ENCODE measurements at regions not wholly inside any gene's neighbourhood (a gene's known extent, or its start where the extent isn't known, plus 50 kb on each side); places are given as distances from the start of the nearest gene placed in this dataset.

DNA sequence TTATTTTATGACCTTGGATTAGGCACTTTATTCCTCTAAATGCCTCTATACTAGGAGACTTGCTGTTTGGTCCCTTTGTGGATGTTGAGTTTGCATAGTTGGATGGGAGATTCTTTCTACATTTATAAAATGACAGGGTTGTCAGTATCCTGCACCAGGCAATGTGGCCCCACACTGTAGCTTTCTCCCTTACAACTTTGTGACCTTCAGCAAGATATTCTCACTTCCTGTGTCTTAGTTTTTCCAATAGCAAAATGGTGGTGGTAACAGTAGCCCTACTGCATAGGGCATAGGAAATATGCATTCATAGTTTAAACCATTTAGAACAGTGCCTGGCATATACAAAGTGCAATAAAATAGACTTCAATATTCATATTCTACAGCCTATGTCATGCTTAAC is 128.3 kb downstream of the TXNL1 start:
- H3K36me3 Mint-ChIP-seq, result no peaks in the 10 kb centered on the region
- no peaks in the 10 kb centered on the region for H3K9me3 Mint-ChIP-seq
- ChIA-PET POLR2A (no interaction called here), CTCF (no interaction called here)
- H3K27me3 Mint-ChIP-seq, result peaks cover 4% of the 10 kb centered on the region
- H3K4me3 Mint-ChIP-seq, result no peak overlapping the region
- intact Hi-C loops (cut with micrococcal nuclease), result no loop called here
- no peak overlapping the region for H3K27ac Mint-ChIP-seq
- H3K4me1 Mint-ChIP-seq (ENCODE audit: low read depth), result no peaks in the 10 kb centered on the region
- DNase-seq, result no peak

- Mint-ChIP-seq H3K27me3 (peaks cover 4% of the 10 kb centered on the region), H3K4me1 (ENCODE audit: low read depth) (no peaks in the 10 kb centered on the region), H3K4me3 (no peak overlapping the region), H3K9me3 (no peaks in the 10 kb centered on the region), H3K36me3 (no peaks in the 10 kb centered on the region), H3K27ac (no peak overlapping the region)
- DNase-seq, result no peak
- ChIA-PET CTCF (no interaction called here), POLR2A (no interaction called here)
- intact Hi-C loops (cut with micrococcal nuclease), result no loop called here
These were observed 128.7 kb downstream of the TXNL1 start for GRCh38 chr18:56509656-56510055.

- no peaks in the 10 kb centered on the region for H3K9me3 Mint-ChIP-seq
- DNase-seq, result no peak
- no peak overlapping the region for H3K27ac Mint-ChIP-seq
- CTCF ChIA-PET, result no interaction called here
- intact Hi-C loops (cut with micrococcal nuclease), result no loop called here
- POLR2A ChIA-PET, result no interaction called here
- no peaks in the 10 kb centered on the region for H3K36me3 Mint-ChIP-seq
- H3K4me1 Mint-ChIP-seq (ENCODE audit: low read depth), result no peaks in the 10 kb centered on the region
- peaks cover 6% of the 10 kb centered on the region for H3K27me3 Mint-ChIP-seq
- H3K4me3 Mint-ChIP-seq, result no peak overlapping the region
These were observed 129.9 kb downstream of the TXNL1 start for GRCh38 chr18:56508370-56509036.

DNA sequence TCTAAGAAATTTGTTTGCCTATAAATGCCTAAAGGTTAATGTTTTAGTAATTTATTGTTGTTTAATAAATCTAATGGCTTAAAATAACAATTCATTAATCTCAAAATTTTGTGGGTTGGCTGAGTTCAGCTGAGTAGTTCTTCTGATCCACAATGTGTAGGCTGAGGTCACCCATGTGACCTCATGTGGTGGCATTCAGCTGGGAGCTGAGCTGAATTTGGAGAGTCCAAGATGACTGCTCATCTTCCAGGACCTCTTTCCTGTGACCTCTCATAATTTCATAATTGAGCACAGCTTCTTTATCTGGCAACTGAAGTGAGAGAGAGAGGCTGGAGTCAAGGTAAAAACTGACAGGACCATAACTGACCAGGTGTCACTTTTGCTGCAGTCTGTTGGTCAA is 132.4 kb downstream of the TXNL1 start:
- peaks cover 3% of the 10 kb centered on the region for H3K27me3 Mint-ChIP-seq
- no peaks in the 10 kb centered on the region for H3K4me1 Mint-ChIP-seq (ENCODE audit: low read depth)
- intact Hi-C loops (cut with micrococcal nuclease), result no loop called here
- no peaks in the 10 kb centered on the region for H3K9me3 Mint-ChIP-seq
- H3K36me3 Mint-ChIP-seq, result no peaks in the 10 kb centered on the region
- H3K4me3 Mint-ChIP-seq, result no peak overlapping the region
- no peak for DNase-seq
- ChIA-PET POLR2A (no interaction called here), CTCF (interaction anchor here (0.6 kb wide), 1 partner anchor 14 kb away, joined by 4 read pairs; no protein-coding TSS in a partner anchor)
- no peak overlapping the region for H3K27ac Mint-ChIP-seq

DNA sequence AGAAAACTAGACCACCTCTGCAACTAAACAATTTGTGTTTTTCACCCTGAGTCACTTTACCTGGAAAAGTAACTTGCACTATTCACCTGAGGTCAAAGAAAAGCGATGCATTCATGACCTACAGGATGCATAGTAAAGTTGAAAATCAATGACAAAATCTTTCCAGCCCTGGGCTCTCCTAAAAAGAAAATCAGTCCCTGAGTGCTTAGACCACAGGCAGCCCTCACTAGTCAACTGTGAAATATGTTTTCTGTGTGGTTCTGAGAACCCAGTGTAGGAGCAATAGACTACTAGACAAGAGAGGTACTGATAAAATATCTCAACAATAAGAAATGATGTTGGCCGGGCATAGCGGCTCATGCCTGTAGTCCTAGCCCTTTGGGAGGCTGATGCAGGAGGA is 133.1 kb downstream of the TXNL1 start:
- H3K4me3 Mint-ChIP-seq, result no peak overlapping the region
- H3K36me3 Mint-ChIP-seq, result no peaks in the 10 kb centered on the region
- ChIA-PET POLR2A (no interaction called here), CTCF (no interaction called here)
- no peak for DNase-seq
- no peaks in the 10 kb centered on the region for H3K9me3 Mint-ChIP-seq
- peaks cover 3% of the 10 kb centered on the region for H3K27me3 Mint-ChIP-seq
- no peak overlapping the region for H3K27ac Mint-ChIP-seq
- H3K4me1 Mint-ChIP-seq (ENCODE audit: low read depth), result no peaks in the 10 kb centered on the region
- intact Hi-C loops (cut with micrococcal nuclease), result no loop called here

DNA sequence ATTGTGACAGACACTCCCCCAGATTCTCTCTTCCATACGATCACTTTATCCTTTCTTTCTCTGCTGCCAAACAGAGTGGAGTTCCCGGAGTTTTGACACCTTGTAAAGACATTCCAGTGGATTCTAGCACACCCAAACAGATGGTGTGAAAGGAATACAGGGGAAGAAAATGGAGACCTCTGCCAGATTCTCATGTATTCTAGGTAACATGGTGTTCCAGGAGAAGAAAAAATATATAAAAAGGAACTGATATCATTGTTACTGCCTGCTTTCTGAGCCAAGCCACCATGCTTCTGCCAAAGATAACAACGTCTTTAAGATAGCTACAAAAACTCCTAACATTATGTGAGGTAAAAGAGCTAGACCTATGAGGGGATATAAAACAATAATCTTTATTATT is 136.5 kb downstream of the TXNL1 start:
- CTCF ChIA-PET, result no interaction called here
- POLR2A ChIA-PET, result no interaction called here
- peaks cover 3% of the 10 kb centered on the region for H3K27me3 Mint-ChIP-seq

DNA sequence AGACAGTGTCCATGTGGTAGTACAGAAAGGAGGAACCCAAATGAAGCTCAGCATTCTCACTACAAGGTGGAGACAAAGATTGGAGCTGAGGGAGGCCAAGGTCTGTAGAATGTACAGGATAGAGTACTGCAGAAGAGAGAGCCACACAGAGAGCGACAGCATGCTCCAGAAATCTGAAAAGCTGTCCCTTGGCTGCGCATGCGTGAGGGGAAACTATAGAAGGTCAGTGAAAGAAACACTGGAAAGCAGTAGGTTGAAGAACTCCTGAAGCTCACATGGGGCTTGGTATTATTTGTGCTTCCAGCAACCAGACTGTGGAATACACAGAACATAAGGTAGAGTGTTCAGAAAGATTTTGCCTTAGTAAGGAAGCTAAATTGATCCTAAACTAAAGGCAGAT is 142.5 kb downstream of the TXNL1 start:
- Mint-ChIP-seq H3K27ac (no peak overlapping the region), H3K4me3 (no peak overlapping the region), H3K9me3 (no peaks in the 10 kb centered on the region), H3K27me3 (peaks cover 9% of the 10 kb centered on the region), H3K4me1 (ENCODE audit: low read depth) (no peaks in the 10 kb centered on the region), H3K36me3 (no peaks in the 10 kb centered on the region)
- ChIA-PET POLR2A (no interaction called here), CTCF (interaction anchor here (0.7 kb wide), 1 partner anchor 625 kb away, joined by 3 read pairs; no protein-coding TSS in a partner anchor)
- DNase-seq, result no peak
- intact Hi-C loops (cut with micrococcal nuclease), result no loop called here

More for the DNA sequence above, 136.5 kb downstream of the TXNL1 start:
- H3K27ac Mint-ChIP-seq, result no peak overlapping the region
- no peak for DNase-seq
- no peak overlapping the region for H3K4me3 Mint-ChIP-seq
- H3K9me3 Mint-ChIP-seq, result no peaks in the 10 kb centered on the region
- intact Hi-C loops (cut with micrococcal nuclease), result no loop called here
- H3K36me3 Mint-ChIP-seq, result no peaks in the 10 kb centered on the region
- H3K4me1 Mint-ChIP-seq (ENCODE audit: low read depth), result no peaks in the 10 kb centered on the region

- H3K4me1 Mint-ChIP-seq (ENCODE audit: low read depth), result no peaks in the 10 kb centered on the region
- H3K4me3 Mint-ChIP-seq, result no peak overlapping the region
- H3K27ac Mint-ChIP-seq, result no peak overlapping the region
- ChIA-PET CTCF (no interaction called here), POLR2A (no interaction called here)
- no peak for DNase-seq
- no peaks in the 10 kb centered on the region for H3K36me3 Mint-ChIP-seq
- intact Hi-C loops (cut with micrococcal nuclease), result no loop called here
- H3K27me3 Mint-ChIP-seq, result peaks cover 9% of the 10 kb centered on the region
- no peaks in the 10 kb centered on the region for H3K9me3 Mint-ChIP-seq
These were observed 144.9 kb downstream of the TXNL1 start for GRCh38 chr18:56493531-56493930.

GRCh38 chr18:56492136-56492535 is 146.3 kb downstream of the TXNL1 start:
- Mint-ChIP-seq H3K27me3 (peaks cover 9% of the 10 kb centered on the region), H3K4me1 (ENCODE audit: low read depth) (no peaks in the 10 kb centered on the region), H3K36me3 (no peaks in the 10 kb centered on the region), H3K27ac (no peak overlapping the region), H3K4me3 (no peak overlapping the region), H3K9me3 (no peaks in the 10 kb centered on the region)
- intact Hi-C loops (cut with micrococcal nuclease), result no loop called here
- CTCF ChIA-PET, result interaction anchor here (0.5 kb wide), 1 partner anchor 14 kb away, joined by 4 read pairs; no protein-coding TSS in a partner anchor
- POLR2A ChIA-PET, result no interaction called here
- DNase-seq, result no peak

GRCh38 chr18:56490942-56491341 is 147.4 kb downstream of the TXNL1 start:
- Mint-ChIP-seq H3K36me3 (no peaks in the 10 kb centered on the region), H3K4me1 (ENCODE audit: low read depth) (no peaks in the 10 kb centered on the region), H3K4me3 (no peak overlapping the region), H3K9me3 (peaks cover 2% of the 10 kb centered on the region), H3K27ac (no peak overlapping the region), H3K27me3 (peaks cover 9% of the 10 kb centered on the region)
- ChIA-PET CTCF (no interaction called here), POLR2A (no interaction called here)
- intact Hi-C loops (cut with micrococcal nuclease), result no loop called here
- no peak for DNase-seq

GRCh38 chr18:56489893-56490292 is 148.5 kb downstream of the TXNL1 start:
- intact Hi-C loops (cut with micrococcal nuclease), result no loop called here
- DNase-seq, result no peak
- H3K36me3 Mint-ChIP-seq, result no peaks in the 10 kb centered on the region
- peaks cover 7% of the 10 kb centered on the region for H3K27me3 Mint-ChIP-seq
- H3K9me3 Mint-ChIP-seq, result peaks cover 2% of the 10 kb centered on the region
- CTCF ChIA-PET, result no interaction called here
- no peak overlapping the region for H3K4me3 Mint-ChIP-seq
- no peak overlapping the region for H3K27ac Mint-ChIP-seq
- POLR2A ChIA-PET, result no interaction called here
- H3K4me1 Mint-ChIP-seq (ENCODE audit: low read depth), result no peaks in the 10 kb centered on the region

GRCh38 chr18:56488739-56489138 is 149.7 kb downstream of the TXNL1 start:
- Mint-ChIP-seq H3K4me1 (ENCODE audit: low read depth) (no peaks in the 10 kb centered on the region), H3K4me3 (no peak overlapping the region), H3K27me3 (peaks cover 2% of the 10 kb centered on the region), H3K36me3 (no peaks in the 10 kb centered on the region), H3K9me3 (peaks cover 2% of the 10 kb centered on the region), H3K27ac (no peak overlapping the region)
- ChIA-PET POLR2A (no interaction called here), CTCF (no interaction called here)
- intact Hi-C loops (cut with micrococcal nuclease), result no loop called here
- no peak for DNase-seq

DNA sequence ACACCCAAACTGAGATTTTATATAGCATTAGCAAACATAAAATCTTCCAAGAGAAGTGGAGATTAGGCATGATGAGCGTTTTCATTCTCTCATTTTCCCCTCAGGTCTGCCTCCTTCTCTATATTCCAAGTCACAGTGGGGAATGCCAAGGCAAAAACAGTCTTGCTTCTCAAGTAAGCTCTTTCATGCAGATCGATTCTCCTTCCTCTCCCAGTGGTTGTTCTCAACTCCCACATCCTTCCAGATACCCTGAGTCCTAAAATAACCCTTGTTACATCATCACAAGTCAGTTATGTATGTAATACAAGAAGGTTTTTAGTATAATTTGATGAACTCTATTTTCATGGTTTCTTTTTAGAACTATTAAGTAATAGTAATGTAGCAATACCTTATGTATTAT is 150.6 kb downstream of the TXNL1 start:
- Mint-ChIP-seq H3K27ac (no peak overlapping the region), H3K27me3 (peaks cover under 1% of the 10 kb centered on the region), H3K9me3 (peaks cover 2% of the 10 kb centered on the region), H3K36me3 (no peaks in the 10 kb centered on the region), H3K4me3 (no peak overlapping the region), H3K4me1 (ENCODE audit: low read depth) (no peaks in the 10 kb centered on the region)
- DNase-seq, result no peak
- POLR2A ChIA-PET, result no interaction called here
- CTCF ChIA-PET, result no interaction called here
- intact Hi-C loops (cut with micrococcal nuclease), result no loop called here
